Stimulated activated CD8-positive, alpha-beta memory T cell treated with anti-CD3 and anti-CD28 coated beads, Interleukin-12 subunit alpha, Interleukin-12 subunit beta, amount 100 ng/mL, for 24 hours (primary cell): ENCODE measurements at regions not wholly inside any gene's neighbourhood (a gene's known extent, or its start where the extent isn't known, plus 50 kb on each side); places are given as distances from the start of the nearest gene placed in this dataset.

ENCODE experiments used
- DNase-seq: peaks from one replicate; pipeline ENCODE4 v3.0.0-alpha.2; 2020; ENCODE audit errors: extremely low read depth

DNA sequence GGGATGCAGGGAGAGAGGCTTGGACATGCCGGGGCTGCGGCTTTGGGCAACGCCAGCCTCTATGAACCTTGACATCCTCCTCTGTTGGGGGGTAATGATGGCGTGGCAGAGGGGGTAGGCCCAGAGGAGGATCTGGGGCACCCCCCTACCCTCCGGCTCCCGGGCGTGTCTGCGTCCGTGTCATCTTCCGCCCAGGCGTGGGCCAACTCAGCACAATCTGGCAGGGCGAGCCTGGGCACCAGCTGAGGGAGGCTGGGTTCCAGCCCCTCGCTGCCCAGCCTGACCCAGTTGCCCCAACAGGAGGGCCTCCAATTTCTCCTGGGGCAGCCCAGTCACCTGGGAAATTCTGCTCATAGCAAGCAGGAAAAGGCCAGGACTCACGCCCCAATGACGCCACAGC, 62.9 kb upstream of the IL17B start:
- DNase-seq, result no peak

DNA sequence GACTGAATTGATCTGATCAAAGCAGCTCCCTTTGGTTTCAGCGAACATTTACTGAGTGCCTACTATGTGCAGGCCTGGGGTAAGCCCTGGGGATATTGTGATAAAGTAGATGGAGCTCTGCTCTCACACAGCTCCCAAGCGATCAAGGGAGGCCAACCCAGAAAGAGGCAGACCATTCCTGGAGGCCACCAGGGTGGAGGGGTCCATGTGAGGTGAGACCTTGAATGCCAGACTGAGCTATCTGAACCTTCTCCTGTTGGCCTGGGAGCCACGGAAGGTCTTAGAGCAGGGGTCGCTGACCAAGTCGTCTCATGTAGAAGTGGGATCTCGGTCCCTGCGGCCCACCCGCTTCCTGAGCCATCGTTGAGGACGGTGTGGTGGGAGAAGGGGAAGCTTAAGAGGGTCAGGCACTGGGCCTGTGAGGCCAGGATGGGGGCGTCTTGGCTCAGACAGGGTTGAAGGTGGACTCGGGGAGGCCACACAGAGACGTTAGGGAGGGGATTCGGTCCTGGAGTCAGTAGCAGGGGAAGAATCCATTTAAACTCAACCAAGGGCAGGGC, 62.2 kb upstream of the IL17B start:
- DNase-seq, result no peak

DNA sequence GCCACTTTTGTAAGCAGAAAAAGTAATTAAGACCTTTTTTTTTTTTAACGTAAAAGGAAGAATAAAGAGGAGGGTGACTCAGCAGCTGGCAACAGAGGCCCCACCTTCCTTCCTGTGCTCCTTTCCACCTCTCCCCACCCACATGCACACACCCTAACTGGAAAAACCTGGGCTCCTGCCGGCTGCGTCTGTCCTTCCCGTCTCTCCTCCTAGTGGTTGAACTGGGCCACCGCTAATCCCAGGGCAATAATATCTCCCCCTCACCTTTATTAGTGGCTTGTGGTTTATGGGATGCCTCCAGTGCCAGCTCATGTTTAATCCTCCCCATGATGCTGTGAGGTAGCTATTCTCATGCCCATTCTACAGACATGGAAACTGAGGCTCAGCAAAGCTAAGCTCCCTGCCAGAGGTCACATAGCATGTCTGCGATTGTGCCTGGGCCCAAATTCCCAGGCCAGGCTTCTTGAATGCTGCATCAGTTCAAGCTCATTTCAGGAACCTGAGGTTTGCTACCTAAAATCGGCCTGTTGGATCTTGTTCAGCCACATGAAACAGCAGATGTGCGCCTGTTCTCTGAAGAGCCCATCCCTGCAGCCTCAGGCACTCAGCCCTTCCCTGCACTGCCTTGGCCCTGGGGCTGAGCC, 60.9 kb upstream of the IL17B start:
- DNase-seq, result no peak

DNA sequence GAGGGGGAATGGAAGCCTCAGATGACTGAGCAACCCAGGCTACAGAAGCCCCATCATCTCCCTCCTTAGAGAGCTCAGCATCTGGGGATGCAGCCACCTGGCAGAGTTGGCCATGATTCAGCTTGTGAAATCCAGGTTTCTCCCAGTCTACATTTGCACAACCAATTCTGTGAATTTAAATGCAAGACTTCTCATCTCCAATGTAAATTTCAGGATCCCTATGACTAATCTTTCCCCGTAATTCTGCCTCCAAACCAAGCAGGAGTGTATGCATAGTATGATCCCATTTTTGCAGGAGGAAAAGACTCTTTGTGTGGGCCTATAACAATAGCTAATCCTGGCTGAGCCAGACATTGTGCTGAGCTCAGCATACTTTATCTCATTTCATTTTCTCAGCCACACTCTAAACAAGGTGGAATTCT, 59.6 kb upstream of the IL17B start:
- DNase-seq, result no peak

DNA sequence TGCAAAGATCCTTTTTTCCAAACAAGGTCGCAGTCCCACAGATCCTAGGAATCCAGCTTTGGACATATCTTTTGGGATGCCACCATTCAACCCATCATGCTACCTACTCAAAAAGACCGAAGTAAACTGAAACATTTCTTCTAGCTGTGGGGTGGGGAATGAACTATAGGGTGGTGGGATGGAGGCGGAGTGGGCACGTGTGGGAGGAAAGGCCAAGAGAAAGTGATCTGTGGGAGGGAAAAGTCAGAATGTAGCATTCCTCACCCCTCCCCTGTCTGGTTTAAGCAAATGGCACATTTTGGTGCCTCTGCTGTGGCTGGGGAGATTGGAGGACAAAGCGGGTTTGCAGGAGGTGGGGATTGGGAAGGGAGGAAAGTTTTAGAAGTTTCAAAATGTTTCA, 59.2 kb upstream of the IL17B start:
- no peak for DNase-seq

DNA sequence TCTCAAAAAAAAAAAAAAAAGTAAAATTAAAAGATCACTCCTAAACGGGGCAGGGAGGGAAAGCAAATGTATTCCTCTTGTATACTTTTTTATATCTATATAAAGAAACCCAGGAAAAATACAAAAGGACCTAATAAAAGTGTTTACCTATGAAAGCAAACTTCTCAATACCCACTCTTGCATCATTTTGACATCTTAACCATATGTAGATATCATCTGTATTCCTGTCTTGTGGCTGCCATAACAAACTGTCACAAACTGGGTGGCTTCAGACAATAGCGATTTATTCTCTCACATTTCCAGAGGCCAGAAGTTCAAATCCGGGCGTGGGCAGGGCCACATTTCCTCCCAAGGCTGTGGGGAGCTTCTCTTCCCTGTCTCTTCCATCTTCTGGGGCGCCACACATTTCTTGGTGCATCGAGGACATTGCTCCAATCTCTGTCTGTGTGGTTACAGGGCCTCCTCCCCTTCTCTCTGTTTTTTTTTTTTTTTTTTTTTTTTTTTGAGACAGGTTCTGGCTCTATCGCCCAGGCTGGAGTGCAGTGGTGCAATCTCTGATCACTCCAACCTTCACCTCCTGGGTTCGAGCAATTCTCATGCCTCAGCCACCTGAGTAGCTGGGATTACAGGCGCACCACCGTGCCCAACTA, 58.4 kb upstream of the IL17B start:
- DNase-seq, result no peak

DNA sequence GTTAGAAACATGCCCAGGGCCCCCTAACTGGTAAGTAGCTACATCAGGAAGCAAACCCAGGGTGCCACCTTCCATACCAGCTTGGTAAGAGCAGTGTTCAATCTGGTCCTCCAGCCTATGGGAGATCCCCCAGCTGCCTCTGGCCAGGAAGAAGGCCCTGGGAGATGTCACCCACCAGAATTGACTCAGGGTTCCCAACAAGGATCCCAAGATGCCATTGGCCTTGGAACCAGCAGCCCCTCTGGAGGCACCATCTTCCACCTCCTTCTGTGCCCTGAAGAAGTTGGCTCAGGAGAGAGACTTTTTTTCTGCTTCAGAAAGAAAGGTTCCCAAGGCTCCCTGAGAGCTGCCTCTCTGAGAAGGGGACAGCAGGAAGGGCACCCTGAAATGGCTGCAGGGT, 56.6 kb upstream of the IL17B start:
- DNase-seq, result no peak

DNA sequence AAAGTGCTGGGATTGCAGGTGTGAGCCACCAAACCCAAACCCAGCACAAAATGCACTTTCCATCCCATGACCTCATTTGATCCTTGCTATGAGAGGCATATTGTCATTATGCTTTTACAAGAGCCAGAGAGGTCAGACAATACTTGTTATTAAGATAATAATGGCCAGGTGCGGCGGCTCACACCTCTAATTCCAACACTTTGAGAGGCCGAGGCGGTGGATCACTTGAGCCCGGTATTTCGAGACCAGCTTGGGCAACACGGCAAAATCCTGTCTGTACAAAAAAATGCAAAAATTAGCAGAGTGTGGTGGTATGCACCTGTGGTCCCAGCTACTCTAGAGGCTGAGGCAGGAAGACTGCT, 55.9 kb upstream of the IL17B start:
- no peak for DNase-seq

DNA sequence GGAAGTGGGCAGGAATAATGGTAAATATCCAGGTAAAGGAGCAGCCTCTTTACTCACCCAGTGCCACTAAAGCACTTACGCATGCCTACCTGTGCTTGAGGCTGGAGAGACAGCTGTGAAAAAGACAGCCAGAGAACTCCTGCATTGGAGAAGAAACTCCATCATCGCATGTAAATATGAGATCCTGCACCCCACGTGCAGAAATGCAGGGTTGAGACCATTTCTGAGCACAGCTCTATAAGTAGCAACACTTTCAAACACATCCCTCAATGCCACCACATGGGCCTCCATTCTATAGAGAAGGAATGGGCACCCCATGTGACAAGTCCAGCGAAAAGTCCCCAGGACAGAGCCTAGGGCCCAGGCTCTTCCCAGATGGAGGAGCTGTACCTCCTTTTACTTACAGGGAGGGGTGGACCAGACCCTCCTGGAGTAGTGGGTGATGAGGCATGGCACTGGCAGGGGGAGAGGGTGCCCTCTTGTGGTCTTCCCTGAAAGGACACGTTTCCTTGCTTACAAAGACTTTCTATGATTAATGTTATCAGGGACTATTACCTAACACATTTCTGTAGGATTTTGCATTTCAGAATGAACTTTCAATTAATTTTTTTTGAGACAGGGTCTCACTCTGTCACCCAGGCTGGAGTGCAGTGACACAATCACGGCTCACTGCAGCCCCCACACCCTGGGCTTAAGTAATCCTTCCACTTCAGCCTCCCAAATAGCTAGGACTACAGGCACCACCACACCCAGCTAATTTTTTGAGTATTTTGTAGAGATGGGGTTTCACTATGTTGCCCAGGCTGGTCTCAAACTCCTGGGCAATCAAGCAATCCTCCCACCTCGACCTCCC, 55.3 kb upstream of the IL17B start:
- peak; percentile 14 for DNase-seq

DNA sequence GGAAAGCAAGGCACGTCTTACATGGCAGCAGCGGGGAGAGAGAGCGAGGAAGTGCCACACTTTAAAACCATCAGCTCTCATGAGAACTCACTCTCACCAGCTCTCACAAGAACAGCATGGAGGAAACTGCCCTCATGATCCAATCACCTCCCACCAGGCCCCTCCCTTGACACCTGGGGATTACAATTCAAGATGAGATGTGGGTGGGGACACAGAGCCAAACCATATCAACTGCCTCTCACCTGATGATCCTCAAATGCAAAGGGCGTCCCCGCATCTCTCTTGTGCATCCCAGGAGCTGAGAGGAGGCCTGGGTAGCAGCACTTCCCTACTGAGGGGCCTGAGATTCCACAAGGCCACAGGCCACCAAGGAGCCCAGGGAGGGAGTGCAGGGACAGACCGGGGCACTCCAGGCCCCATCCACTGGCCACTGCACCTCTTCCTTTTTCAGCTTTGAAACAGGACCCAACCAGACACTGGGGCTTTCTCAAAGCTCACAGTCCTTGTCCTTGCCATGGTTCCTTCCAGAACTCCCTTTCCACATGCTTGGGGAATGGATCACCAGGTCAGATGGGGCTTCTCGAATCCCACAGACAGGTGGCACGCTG, 54.5 kb upstream of the IL17B start:
- no peak for DNase-seq

DNA sequence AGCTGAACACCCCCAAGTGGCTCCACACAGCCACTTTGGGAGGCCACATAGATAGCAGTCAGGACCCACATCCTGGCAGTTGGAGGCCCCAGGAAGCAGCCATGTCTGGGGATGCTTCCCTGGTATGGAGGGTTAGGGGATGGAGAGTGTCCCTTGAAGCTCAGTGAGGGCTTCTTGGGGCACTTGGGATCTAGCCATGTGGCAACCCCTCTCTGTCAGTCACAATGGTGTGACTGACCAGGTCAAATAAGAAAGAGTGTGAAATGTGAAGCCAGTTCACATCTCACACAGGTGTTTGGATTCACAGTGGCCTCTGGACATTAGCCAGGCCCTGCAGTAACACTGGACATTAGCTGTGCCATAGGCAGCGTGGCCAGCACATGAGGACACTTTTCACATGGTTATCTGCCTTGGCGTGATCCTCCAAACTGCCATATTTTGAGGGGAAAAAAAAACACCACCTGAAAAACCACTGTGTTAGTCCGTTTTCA, 53.9 kb upstream of the IL17B start:
- DNase-seq, result no peak

DNA sequence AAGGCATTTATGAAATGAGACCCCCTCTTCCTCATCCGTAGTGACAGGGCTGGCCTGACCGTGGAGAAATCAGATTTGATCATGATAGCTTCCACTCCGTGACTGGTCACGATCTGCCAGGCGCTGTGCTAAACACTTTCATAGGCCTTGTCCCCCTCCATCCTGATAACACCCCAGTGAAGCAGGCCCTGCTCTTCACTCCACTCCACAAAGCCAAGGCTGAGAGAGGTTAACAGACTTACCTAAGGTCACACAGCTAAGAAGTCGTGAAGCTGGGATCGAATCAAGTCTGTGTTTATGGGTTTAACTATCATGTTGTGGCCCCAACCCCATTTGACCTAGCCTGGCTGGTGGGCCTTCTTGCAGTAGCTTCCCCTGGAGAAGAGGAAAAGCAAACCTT, 53.3 kb upstream of the IL17B start:
- DNase-seq, result no peak

DNA sequence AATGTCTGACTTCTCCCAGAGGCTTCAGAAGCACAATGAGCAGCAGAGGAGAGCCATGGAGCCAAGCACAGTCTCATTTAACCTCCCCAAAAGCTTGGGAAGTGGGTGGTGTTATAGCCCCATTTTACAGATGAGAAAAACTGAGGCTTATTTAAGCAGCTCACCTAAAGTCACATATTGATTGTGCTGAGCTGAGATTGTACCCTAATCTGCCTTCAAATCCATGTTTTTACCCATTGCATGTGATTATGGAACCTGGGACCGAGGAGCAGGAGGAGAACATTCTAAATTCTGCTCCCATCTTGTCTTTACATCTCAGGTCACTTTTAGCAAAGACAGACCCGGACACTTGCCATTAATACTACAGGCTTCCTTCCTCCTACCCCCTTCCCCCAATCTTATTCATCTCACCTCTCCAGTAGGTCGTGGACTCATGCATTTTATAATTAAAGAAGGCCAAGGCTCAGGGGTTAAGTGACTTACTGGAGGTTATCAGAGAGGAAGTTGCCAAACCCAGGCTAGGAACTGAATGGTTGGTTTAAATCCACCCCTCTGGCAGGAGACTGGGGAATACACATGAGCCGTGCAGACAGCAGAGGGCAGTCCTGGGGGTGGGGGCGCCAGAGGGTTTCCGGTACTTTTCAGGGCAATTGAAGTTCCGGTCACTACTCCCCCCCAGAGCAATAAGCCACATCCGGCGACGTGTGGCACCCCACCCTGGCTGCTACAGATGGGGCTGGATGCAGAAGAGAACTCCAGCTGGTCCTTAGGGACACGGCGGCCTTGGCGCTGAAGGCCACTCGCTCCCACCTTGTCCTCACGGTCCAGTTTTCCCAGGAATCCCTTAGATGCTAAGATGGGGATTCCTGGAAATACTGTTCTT, 51.0 kb upstream of the IL17B start:
- DNase-seq, result no peak
